Urothelium cell line (cell line): ENCODE measurements at regions not wholly inside any gene's neighbourhood (a gene's known extent, or its start where the extent isn't known, plus 50 kb on each side); places are given as distances from the start of the nearest gene placed in this dataset.

Source experiments
- DNase-seq: peaks from one replicate; pipeline ENCODE4 v3.0.0; 2011; ENCODE audit warnings: low spot score, mixed read lengths
- FAIRE-seq: peaks from 2 replicates; lab custom pipeline; 2011; peaks lifted over from hg19 to GRCh38; lab: Jason Lieb, UNC

GRCh38 chr3:148331081-148331846 lies 366.4 kb upstream of the AGTR1 start:
- DNase-seq (no peak), FAIRE-seq (no peak)

DNA sequence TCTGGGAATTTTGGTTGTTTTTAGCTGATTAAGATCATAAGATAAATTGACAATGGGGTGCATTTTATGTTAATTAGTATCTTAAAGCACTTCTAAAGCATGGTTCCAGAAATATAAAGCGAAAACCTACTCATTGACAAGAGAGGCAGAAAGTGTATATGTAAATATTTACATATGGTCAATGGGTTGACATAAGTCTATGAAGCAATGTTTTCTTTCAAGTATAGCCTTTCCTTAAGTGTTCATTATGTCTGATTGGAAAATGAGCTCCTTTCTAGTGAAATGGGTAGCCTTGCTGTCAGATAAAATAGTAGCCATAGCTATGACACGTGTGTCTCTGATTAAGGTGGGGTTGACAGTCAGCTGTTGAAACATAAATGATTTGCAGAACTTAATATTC lies 365.2 kb upstream of the AGTR1 start:
- DNase-seq (no peak), FAIRE-seq (no peak)

DNA sequence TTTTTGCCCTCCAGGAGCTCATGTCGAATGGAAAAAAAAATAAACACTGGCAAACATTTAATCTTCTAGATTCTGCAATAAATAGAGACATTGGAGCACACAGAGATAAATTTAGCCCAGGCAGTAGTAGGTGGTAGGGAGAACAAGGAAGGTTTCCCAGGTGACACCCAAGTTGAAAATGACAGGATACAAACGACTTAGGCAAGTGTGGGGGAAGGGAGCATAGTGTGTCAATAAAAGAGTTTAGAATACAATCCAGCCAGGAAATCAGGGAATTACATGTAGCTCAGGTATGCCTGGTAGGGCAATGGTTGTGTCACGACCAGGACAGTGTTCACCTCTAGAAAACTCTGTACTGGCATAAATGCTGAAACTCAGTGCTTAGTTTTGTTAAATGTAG lies 364.6 kb upstream of the AGTR1 start:
- FAIRE-seq (no peak), DNase-seq (no peak)

- no peak for FAIRE-seq
Observed at GRCh38 chr3:148335612-148336011, 362.1 kb upstream of the AGTR1 start.

GRCh38 chr3:148343416-148343815 lies 354.3 kb upstream of the AGTR1 start:
- no peak for DNase-seq
- no peak for FAIRE-seq

More at GRCh38 chr3:148335612-148336011, 362.1 kb upstream of the AGTR1 start:
- DNase-seq = no peak

DNA sequence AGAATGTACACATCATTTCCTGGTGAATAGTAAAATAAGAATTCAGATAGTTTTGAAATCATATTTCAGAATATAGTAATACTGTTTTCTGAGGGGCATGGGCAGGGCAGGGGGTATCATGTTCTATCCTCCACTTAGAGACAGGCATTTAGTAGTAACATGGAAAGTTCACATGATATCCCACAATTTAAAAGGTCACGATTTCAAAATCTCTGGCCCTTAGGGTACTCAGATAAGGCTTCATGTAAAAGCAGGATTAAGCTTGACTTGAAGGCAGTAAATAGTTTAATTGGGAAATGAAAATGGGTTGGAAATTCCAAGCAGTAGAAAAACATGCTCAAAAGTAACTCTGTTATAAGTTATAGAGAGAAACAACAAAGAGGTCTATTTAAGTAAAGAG lies 353.2 kb upstream of the AGTR1 start:
- no peak for FAIRE-seq
- no peak for DNase-seq

- FAIRE-seq (no peak), DNase-seq (no peak)
Observed at GRCh38 chr3:148360051-148360450, 337.7 kb upstream of the AGTR1 start.

DNA sequence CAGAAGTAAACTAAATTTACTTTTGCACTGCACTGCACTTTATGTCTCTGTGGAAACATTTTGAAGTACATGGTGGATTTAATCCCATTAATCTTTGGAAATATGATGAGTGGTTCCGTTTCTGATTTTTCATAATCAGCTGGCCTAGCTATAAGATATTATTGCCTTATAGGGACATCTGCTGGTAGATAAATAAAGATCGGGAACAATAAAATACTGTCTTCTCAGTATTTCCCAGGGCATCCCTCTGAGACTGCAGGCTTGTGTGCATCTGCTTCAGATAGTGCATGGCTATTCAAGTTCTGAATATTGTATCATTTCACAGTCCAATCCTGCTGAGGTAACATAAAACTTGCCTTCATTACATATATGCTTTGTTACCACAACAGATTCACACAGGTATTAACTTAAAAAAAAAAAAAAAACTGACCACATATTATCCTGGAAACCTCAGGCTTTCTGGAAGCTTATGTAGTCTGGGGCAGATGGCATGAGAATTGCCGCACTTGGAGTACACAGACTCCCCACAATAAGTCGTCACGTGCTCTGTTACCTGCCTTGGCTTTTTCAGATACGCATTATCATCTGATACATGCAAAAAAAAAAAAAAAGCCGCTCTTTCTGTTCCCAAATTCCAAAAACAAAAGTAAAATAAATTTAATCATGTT lies 330.8 kb upstream of the AGTR1 start:
- FAIRE-seq (no peak), DNase-seq (peak; percentile 6)

- FAIRE-seq (no peak), DNase-seq (no peak)
Observed at GRCh38 chr3:148367756-148368155, 329.9 kb upstream of the AGTR1 start.

- FAIRE-seq (no peak), DNase-seq (no peak)
Observed at GRCh38 chr3:148369381-148369780, 328.3 kb upstream of the AGTR1 start.

DNA sequence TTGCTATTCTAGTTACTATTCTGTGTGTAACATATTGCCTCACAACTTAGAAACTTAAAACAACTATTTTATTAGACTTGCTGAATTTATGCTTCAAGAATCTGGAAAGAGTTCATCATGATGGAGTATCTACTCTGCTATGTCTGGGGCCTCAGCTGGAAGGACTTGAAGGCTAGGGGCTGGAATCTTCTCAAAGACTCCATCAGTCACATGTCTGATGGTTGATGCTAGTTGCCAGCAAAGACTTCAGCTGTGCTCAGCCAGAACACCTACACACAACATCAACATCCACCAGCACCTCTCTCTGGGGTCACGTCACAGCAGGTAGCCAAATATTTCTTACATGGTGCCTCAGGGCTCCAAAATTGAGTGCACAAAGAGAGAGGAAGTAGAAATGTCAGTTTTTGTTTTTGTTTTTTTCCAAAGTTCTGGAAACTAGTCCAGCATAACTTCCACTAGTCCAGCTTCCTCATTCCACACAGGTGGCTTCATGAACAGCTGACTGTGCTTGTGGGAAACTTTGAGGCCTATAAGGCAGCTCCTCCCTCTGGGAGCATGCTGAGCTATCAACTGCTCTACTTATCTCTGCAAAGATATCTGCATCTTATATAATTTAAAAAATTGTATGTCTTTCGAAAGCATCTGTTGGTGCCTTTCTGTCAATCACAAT lies 325.4 kb upstream of the AGTR1 start:
- no peak for DNase-seq
- FAIRE-seq = no peak

GRCh38 chr3:148373961-148374360 lies 323.7 kb upstream of the AGTR1 start:
- FAIRE-seq (no peak), DNase-seq (no peak)

GRCh38 chr3:148379763-148380382 lies 317.8 kb upstream of the AGTR1 start:
- no peak for FAIRE-seq

GRCh38 chr3:148381051-148381450 lies 316.7 kb upstream of the AGTR1 start:
- FAIRE-seq = no peak
- no peak for DNase-seq

More at GRCh38 chr3:148379763-148380382, 317.8 kb upstream of the AGTR1 start:
- DNase-seq = peak; percentile 20

GRCh38 chr3:148389916-148390315 lies 307.8 kb upstream of the AGTR1 start:
- DNase-seq = no peak
- FAIRE-seq = no peak

DNA sequence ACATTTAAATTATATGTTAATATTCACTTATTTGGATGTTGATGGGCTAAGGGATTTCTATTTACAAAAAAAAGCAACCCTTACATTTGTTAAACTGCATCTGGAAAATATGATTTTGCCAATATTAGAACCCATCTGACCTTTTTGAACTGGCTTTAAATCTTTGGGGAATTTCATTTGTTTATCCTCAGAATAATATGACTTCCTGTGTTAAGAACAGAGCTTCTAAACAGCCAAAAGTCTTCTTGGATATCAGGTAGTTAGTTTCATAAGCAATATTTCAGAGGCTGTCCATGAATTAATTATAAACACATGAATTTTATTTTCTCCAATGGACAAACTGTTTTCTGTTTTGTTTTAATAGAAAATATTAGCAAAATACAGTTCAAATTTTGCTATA lies 301.9 kb upstream of the AGTR1 start:
- no peak for FAIRE-seq

GRCh38 chr3:148400754-148401153 lies 296.9 kb upstream of the AGTR1 start:
- FAIRE-seq (no peak), DNase-seq (no peak)

More for the DNA sequence above, 301.9 kb upstream of the AGTR1 start:
- DNase-seq = no peak

GRCh38 chr3:148408667-148409066 lies 289.0 kb upstream of the AGTR1 start:
- FAIRE-seq = no peak

GRCh38 chr3:148420242-148420641 lies 277.5 kb upstream of the AGTR1 start:
- FAIRE-seq (no peak), DNase-seq (no peak)

More at GRCh38 chr3:148408667-148409066, 289.0 kb upstream of the AGTR1 start:
- no peak for DNase-seq

DNA sequence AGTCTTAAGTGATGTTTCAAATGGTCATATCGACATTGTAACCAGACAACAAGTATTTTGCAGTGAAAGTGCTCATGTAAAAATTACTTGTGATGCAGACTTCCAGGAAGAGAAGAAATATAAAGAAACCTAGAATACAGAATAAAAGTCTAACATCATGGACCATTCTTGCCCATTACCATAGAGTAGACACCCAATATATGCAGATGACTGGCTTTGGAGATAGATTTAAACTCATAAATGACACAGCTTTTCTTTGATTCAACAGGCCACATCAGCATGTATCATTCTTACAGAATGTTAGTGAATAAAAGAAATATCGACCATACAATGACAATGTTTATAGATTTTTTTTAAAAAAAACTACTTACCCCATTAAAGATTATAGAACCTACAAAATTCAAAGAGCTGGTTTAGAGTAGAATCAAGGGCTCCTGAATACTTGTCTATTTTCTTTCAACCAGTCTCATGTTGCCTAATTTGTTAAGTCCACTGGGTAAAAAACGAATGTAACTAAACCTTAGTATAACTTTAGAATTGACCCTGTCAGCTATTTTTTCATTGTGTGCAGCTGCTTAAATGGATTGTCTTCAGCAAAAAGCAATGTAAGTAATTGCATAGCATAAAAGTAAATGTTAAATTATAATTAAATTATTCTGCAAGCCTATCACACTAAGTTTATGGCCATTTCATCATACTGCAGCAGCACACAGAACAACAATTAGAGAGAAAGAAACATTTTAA lies 268.7 kb upstream of the AGTR1 start:
- FAIRE-seq (no peak), DNase-seq (no peak)

DNA sequence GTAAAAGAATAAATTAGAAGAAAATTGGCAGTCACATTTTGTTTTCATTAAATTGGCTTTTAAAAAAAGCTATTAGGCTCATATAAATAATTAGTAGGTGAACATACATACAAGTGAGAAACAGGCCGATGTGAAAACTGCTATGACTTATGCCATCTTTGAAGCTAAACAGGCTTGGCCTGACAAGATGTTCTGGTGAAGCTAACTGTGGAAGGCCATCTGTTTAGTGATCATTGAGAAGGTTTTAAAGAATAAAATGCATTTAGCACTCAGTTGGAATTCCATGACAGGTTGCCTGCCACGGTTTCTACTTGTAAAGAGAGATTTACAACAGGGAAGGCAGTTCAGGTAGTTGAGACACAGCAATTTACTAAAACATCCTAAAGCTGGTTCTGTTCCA lies 264.0 kb upstream of the AGTR1 start:
- FAIRE-seq (no peak), DNase-seq (no peak)
